ENCODE measurements at regions not wholly inside any gene's neighbourhood (a gene's known extent, or its start where the extent isn't known, plus 50 kb on each side); places are given as distances from the start of the nearest gene placed in this dataset.

DNA sequence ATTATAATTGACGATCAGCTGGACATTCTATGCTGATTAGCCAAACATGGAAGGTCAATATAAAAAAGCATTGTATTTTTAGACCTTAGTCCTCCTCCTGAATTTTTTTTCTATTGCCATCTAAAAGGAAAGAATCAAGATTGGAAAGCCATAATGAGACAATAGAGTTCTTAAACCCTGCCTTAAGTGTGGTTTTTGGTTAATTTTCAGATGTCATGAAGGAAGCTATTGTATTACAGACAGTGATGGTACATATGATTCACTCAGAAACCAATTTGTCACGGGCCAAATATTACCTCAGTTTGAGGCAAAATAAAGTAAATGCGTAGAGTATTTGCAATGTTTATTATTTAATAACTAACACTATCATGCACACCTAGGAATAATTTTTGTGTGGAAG, 1164.0 kb upstream of the RAG2 start:
- no peak for DNase-seq (ENCODE audit: low read depth)

GRCh38 chr11:37755521-37755920, 1157.5 kb upstream of the RAG2 start:
- no peak for DNase-seq (ENCODE audit: low read depth)

DNA sequence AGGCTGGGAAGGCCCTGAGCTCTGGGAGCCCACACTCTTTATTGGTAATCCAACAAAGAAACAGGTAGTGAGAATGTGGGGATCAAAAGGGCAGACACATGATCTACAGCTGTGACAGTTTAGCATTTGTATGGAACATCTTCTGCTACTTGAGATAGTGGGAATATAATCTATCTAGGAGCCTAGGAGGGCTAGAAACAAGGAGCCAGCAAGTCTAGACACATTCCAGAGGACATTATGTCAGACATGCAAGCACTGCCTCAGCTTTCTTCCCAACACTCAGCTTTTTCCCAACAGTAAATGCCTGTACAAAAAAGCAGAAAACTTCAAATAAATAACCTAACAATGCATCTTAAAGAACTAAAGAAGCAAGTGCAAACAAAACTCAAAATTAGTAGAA, 1150.6 kb upstream of the RAG2 start:
- DNase-seq (ENCODE audit: low read depth), result no peak

GRCh38 chr11:37747121-37747520, 1149.1 kb upstream of the RAG2 start:
- DNase-seq (ENCODE audit: low read depth), result no peak

DNA sequence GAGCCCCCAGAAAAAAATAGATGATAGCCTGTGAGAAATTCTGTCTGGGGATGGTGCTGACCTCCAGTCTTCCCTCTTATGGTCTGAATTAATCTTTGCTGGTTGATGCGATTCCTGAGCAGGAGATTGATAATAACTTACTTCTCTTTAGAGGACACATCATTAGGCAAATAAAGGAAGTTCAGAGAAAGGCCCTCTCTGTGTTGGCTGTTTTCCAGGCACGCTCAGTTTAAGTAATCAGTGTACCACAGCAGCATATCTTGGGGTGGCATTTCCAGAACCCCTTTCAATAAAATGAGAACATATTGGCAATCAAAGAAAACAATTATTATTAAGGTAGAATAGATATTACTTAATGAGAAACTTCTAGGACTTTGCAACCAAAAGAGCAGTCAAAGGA, 1129.3 kb upstream of the RAG2 start:
- no peak for DNase-seq (ENCODE audit: low read depth)

GRCh38 chr11:37724315-37724714, 1126.3 kb upstream of the RAG2 start:
- no peak for DNase-seq (ENCODE audit: low read depth)

- DNase-seq (ENCODE audit: low read depth), result no peak
Measured at GRCh38 chr11:37721485-37721884, 1123.4 kb upstream of the RAG2 start.

DNA sequence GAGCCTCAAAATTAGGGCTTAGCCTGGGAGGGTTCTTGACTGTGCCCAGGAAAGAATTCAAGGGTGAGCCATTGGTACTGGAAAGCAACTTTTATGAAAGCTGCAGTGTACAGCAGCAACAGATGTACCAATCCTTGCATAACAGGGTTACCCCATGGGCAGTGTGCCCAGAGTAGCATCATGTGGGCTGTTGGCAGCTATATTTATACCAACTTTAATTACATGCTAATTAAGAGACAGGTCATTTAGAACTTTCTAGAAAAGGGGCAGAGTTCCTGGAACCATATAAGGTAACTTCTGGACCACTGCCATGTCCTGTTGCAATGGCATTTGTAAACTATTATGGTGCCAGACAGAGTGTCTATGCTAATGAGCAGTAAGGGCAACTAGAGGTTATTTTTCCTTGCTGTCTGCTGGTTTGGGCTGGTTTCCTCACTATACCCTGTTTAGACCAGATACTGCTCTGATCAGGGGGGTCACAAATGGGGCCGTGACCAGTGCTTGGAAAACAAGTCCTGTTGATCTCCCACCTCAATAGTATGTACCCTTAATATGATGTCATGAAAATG, 1120.5 kb upstream of the RAG2 start:
- DNase-seq (ENCODE audit: low read depth), result no peak

DNA sequence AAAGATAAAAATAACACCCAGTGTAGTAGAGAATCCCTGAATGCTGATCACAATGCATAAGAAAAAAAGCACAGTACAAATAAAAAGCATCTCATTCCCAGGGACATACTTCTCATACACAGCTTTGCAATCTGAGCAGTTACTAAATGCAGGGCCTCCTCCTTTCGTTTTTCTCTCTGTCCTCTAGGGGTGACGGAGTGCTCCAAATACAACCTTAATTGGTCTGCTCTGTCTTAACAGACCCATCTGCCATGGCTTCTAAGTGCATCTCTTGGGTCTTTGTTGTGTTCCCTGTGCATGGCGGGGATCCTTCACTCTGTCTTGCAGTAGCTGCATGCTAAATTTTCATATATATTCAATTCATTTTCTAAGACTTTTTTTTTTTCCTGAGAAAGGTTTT, 1114.2 kb upstream of the RAG2 start:
- DNase-seq (ENCODE audit: low read depth), result no peak

DNA sequence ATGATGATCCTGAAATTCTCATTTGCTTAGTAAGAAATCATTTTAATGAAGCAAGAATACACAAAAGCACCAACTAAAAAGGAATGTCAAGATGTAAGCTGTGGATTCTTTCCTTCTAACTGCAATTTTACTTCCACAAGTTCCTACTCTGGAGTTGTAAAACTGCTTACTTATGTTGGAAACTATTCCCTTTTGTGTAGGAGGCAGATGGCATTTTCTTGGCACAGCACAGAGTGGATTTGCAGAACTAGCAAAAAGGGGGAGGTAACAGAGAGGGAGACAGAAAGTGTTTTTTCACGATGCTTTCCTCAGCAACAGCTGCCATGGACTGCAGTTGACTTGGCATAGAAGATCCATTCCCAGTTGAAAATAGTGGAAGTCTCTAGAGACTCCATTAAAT, 1112.0 kb upstream of the RAG2 start:
- DNase-seq (ENCODE audit: low read depth), result no peak

DNA sequence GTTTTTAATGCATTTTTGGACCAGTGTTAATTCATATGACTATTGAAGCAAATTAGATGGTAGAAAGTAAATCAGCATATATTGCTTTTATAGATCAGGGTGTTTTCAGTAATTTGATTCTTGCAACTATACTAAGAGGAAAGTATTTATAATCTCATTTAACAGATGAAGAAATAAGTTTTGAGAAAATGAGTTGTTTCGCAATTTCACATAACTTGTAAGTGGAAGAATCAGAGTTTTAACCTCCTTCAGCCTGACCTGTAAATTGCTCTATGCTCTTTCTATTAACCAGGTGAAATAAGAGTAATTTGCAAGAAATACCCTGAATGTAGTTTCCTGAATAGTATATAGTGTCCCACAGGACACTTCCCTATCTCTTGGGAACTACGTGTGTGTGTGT, 1106.8 kb upstream of the RAG2 start:
- DNase-seq (ENCODE audit: low read depth), result no peak

GRCh38 chr11:37699644-37700043, 1101.6 kb upstream of the RAG2 start:
- DNase-seq (ENCODE audit: low read depth), result no peak

DNA sequence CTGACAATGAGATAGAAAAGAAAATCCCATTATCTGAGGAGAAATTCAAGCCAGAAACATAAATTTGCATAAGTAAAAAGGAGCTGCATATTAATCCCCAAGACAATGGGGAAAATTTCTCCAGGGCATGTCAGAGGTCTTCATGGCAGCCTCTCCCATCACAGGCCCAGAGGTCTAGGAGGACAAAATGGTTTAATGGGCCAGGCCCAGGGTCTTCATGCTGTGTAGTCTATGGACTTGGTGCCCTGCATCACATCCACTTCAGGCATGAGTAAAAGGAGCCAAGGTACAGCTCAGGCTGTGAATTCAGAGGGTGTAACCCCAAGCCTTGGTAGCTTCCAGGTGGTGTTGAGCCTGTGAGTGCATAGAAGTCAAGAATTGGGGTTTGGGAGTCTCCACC, 1097.2 kb upstream of the RAG2 start:
- DNase-seq (ENCODE audit: low read depth), result no peak

- DNase-seq (ENCODE audit: low read depth), result no peak
Measured at GRCh38 chr11:37689951-37690350, 1091.9 kb upstream of the RAG2 start.

DNA sequence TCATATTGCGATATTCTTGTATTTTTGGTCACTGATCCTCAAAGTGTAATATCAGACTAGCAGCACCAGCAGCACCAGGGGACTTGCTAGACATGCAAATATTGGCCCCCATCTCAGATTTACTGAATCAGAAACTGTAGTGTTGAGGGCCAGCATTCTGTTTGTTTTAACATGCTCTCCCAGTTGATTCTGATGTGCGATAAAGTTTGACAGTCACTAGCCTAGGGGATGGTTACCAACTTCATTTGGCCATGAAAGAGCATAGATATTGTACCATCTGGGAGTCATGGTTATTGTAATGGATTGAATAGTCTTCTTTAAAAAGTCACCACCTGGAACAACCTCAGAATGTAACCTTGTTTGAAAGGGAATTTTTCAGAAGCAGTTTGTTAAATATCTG, 1090.4 kb upstream of the RAG2 start:
- DNase-seq (ENCODE audit: low read depth), result no peak

DNA sequence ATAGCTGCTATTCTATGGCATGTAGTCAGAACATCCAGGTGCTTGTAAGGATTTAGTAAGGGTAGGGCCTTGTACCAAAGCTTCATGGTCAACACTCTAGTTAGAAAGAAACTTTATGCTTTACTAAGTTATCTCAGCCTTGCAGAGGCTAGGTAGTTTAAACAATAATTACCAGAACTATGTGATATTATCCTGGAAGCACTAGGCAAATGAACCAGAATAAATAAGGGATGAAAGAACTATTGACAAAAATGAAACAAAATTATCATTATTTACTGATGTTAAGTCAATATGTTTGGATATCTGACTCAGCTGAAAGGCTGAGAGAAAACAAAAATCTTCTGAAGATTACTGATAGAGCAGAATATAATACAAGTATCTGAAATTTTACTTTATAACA, 1089.1 kb upstream of the RAG2 start:
- DNase-seq (ENCODE audit: low read depth), result no peak

DNA sequence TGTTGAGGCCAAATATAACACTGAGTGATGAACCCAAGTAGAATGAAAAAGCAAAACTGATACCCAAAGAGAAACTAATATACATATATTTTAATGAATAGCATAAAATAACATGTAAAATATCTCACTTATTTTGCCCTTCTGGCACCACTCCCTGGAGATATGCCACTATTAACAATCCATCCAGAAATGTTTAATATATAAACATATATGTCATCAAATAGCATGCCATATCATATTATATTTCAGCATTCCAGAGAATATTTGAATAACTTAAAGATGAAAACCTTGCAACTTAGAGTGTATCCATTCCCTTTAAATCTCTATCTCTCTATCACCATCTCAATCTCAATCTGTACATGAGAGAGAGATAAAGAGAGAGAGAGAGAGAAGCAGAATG, 1073.3 kb upstream of the RAG2 start:
- peak; percentile 30 for DNase-seq (ENCODE audit: low read depth)

DNA sequence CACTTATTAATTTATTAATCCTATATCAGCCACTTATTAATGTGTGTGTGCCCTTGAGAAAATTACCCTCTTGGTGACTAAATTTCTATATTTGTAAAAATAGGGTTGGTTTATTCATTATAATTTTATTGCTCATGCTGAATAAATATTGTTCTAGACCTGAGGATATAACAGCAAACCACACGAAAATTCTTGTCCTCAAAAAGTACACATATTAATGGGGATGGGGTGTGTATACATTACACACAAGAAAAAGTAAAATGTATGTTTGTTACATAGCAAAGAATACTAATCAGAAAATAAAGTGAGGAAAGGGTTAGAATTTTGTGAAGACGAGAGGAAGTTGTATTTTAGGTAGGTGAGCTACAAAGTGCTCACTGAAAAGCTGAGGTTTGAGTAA, 1068.9 kb upstream of the RAG2 start:
- DNase-seq (ENCODE audit: low read depth), result no peak

GRCh38 chr11:37657645-37658044, 1059.6 kb upstream of the RAG2 start:
- peak; percentile 20 for DNase-seq (ENCODE audit: low read depth)

DNA sequence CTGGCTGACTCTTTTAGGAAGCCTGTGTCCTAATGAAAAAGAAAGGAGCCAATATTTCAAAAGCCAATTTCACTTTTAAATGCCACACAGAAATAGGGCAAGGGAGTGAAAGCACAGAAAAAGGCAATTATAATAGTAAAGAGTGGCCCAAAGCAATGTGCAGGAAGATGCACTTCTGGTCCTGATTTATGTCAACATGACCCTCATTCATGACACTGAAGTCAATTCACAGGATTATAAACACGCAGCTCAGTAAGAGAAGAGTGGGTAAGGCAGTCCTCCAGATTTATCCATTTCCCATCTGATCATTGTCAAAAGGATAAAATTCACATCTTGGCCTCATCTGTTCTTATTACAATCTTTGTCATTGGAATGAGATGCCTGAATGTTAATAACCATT, 1049.7 kb upstream of the RAG2 start:
- DNase-seq (ENCODE audit: low read depth), result no peak

GRCh38 chr11:37643968-37644367, 1045.9 kb upstream of the RAG2 start:
- DNase-seq (ENCODE audit: low read depth), result no peak

DNA sequence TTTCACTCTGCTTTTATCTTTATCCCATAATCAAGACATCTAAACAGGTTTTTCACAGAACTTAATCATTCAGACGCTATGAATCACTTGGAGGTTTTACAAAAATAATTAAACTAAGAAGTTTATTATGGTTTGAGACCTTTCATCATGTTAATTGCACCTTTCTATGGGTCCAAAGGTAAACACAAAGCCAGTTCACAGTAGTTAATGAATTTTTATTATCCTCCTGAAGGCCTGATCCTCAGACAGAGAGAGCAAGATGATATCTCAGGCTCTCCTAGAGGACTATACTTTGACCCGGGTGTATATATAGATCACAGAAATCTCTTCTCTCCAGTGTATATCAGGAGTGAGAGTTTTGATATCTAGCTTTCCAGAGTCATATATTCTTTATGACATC, 1044.3 kb upstream of the RAG2 start:
- no peak for DNase-seq (ENCODE audit: low read depth)

DNA sequence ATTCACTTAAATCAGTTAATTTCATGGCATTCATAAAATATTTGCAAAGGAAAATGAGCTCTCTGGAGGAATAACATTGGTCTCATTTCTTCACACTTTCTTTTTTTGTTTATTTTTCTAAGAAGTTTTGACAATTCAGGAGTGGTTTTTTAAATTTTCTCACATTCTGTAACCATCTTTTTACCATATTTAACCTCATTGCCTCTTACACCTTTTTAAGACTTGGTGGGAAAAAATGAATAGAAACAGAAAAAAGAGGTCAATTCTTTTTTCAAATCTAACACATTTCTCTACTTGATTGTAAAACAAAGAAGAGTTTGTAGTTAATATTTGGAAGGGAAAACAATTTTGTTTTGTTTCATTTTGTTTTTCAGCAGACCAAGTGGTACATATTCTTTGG, 1034.7 kb upstream of the RAG2 start:
- DNase-seq (ENCODE audit: low read depth), result no peak

GRCh38 chr11:37630866-37631265, 1032.8 kb upstream of the RAG2 start:
- DNase-seq (ENCODE audit: low read depth), result no peak

- no peak for DNase-seq (ENCODE audit: low read depth)
Measured at GRCh38 chr11:37623778-37624177, 1025.7 kb upstream of the RAG2 start.
